HG02588 (cell line): ENCODE measurements at regions not wholly inside any gene's neighbourhood (a gene's known extent, or its start where the extent isn't known, plus 50 kb on each side); places are given as distances from the start of the nearest gene placed in this dataset.
"Not testable (repeated sequence)": the region's sequence is repeated elsewhere in the genome, so short reads cannot be mapped to it uniquely, and the experiment has no call there.

Experiments
- ATAC-seq: cut with Tn5 transposase; IDR thresholded peaks from one replicate; pipeline ENCODE4 v1.9.1; 2021; ENCODE audit warnings: mild to moderate bottlenecking, moderate library complexity; ENCODE audit not compliant: unreplicated experiment

- ATAC-seq = no peak
Measured at GRCh38 chr12:78269620-78270019, 438.9 kb downstream of the NAV3 start.

GRCh38 chr12:78271546-78271945 is 440.9 kb downstream of the NAV3 start:
- ATAC-seq = no peak

- no peak for ATAC-seq
Measured at GRCh38 chr12:78275886-78276285, 445.2 kb downstream of the NAV3 start.

GRCh38 chr12:78278706-78279190 is 448.1 kb downstream of the NAV3 start:
- ATAC-seq = no peak

- no peak for ATAC-seq
Measured at GRCh38 chr12:78279567-78279966, 448.9 kb downstream of the NAV3 start.

GRCh38 chr12:78281102-78281501 is 450.4 kb downstream of the NAV3 start:
- not testable (repeated sequence) for ATAC-seq

GRCh38 chr12:78284417-78284816 is 453.7 kb downstream of the NAV3 start:
- no peak for ATAC-seq

GRCh38 chr12:78290606-78291345 is 460.1 kb downstream of the NAV3 start:
- ATAC-seq = no peak

GRCh38 chr12:78293059-78293686 is 462.5 kb downstream of the NAV3 start:
- no peak for ATAC-seq

- ATAC-seq = not testable (repeated sequence)
Measured at GRCh38 chr12:78301282-78301681, 470.6 kb downstream of the NAV3 start.

GRCh38 chr12:78305808-78306207 is 475.1 kb downstream of the NAV3 start:
- no peak for ATAC-seq

- no peak for ATAC-seq
Measured at GRCh38 chr12:78306236-78306635, 475.5 kb downstream of the NAV3 start.

- no peak for ATAC-seq
Measured at GRCh38 chr12:78308701-78309100, 478.0 kb downstream of the NAV3 start.

- ATAC-seq = no peak
Measured at GRCh38 chr12:78315028-78315427, 484.3 kb downstream of the NAV3 start.

- no peak for ATAC-seq
Measured at GRCh38 chr12:78316136-78316535, 485.4 kb downstream of the NAV3 start.

GRCh38 chr12:78316631-78317468 is 486.2 kb downstream of the NAV3 start:
- no peak for ATAC-seq

GRCh38 chr12:78321696-78322095 is 491.0 kb downstream of the NAV3 start:
- ATAC-seq = no peak

- ATAC-seq = no peak
Measured at GRCh38 chr12:78323226-78323625, 492.5 kb downstream of the NAV3 start.

- no peak for ATAC-seq
Measured at GRCh38 chr12:78324234-78324633, 493.5 kb downstream of the NAV3 start.

GRCh38 chr12:78328524-78328923 is 497.8 kb downstream of the NAV3 start:
- ATAC-seq = no peak

- ATAC-seq = no peak
Measured at GRCh38 chr12:78330131-78330530, 499.4 kb downstream of the NAV3 start.

- ATAC-seq = no peak
Measured at GRCh38 chr12:78331181-78331580, 500.5 kb downstream of the NAV3 start.
